ENCODE measurements at regions not wholly inside any gene's neighbourhood (a gene's known extent, or its start where the extent isn't known, plus 50 kb on each side); places are given as distances from the start of the nearest gene placed in this dataset.

DNA sequence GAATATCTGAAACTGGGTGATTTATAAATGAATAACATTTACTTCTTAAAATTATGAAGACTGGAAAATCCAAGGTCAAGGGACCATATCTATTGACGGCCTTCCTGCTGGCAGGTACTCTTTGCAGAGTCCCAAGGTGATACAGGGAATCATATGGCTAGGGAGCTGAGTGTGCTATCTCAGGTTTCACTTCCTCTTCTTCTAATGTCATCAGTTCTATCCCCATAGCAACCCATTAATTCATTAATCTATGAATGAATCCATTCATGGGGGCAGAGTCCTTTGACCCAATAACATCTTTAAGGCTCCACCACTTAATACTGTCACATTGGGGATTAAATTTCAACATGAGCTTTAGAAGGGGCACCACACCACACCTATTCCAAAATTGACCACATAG, 772.0 kb downstream of the HACE1 start:
- Histone ChIP-seq H3K9me3 (ENCODE audit: low read depth, low read length) (no peaks in the 10 kb centered on the region), H3K27me3 (ENCODE audit: insufficient read depth, low read length) (no peaks in the 10 kb centered on the region), H3K4me1 (ENCODE audit: insufficient read depth, low read length) (no peaks in the 10 kb centered on the region), H3K4me3 (ENCODE audit: low read length) (no peak overlapping the region)

DNA sequence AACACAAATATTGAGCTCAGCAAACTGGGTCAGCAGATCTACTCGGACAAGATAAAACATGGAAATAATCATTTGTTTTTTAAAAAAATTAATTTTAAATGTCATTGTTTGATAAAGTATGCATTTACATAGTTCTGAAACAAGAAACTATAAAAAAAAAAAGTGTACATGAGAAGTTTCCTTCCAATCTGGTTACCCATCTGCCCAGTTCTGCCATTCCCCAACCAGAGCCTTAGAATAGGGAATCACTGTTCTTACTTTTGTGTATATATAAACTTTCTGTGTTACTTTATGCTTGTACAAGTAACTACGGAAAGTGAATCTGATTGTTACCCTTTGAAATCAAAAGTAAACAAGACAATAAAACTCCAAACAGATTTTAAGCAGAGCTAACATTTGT, 791.4 kb downstream of the HACE1 start:
- no peaks in the 10 kb centered on the region for H3K4me1 ChIP-seq (ENCODE audit: insufficient read depth, low read length)
- H3K27me3 ChIP-seq (ENCODE audit: insufficient read depth, low read length), result no peaks in the 10 kb centered on the region
- H3K4me3 ChIP-seq (ENCODE audit: low read length), result no peak overlapping the region
- no peaks in the 10 kb centered on the region for H3K9me3 ChIP-seq (ENCODE audit: low read depth, low read length)

DNA sequence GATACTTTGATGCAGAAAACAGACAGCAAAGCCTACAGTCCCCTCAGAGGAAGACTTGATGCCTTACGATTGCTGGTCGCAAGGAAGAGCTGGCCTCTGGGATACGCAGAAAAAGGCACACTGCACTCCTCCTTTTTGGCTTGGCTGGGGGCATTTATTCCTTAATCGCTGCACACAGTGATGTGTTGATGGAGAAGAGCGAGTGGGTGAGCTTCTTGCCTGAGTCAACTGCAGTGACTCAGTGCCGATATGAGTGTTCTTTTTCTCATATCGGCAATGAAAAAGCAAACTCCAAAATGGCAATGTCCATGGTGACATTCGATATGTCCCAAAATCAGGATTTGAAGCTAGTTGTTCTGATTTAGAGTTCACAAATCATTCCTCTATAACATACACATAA, 794.8 kb downstream of the HACE1 start:
- H3K4me1 ChIP-seq (ENCODE audit: insufficient read depth, low read length), result no peaks in the 10 kb centered on the region
- H3K9me3 ChIP-seq (ENCODE audit: low read depth, low read length), result no peaks in the 10 kb centered on the region
- H3K4me3 ChIP-seq (ENCODE audit: low read length), result no peak overlapping the region
- H3K27me3 ChIP-seq (ENCODE audit: insufficient read depth, low read length), result no peaks in the 10 kb centered on the region

DNA sequence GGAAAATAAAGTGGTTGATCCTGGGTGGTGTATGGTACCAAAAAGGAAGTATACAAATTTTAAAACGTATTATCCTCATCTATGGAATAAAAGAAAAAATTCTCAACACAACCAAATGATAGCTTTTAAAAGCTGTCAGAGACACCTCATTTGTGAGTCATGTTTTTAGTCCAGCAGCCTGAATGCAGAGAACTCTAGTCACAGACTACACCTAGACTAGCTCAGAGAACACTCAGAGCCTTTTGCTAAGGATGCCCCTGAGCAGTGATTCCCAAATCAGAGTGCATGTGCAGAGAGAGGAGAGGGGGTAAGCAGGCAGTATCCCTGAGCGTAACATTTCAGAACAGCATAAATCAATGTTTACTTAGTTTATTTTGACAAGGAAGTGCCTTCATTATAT, 809.3 kb downstream of the HACE1 start:
- Histone ChIP-seq H3K4me3 (ENCODE audit: low read length) (no peak overlapping the region), H3K4me1 (ENCODE audit: insufficient read depth, low read length) (no peaks in the 10 kb centered on the region), H3K9me3 (ENCODE audit: low read depth, low read length) (no peaks in the 10 kb centered on the region), H3K27me3 (ENCODE audit: insufficient read depth, low read length) (no peaks in the 10 kb centered on the region)

DNA sequence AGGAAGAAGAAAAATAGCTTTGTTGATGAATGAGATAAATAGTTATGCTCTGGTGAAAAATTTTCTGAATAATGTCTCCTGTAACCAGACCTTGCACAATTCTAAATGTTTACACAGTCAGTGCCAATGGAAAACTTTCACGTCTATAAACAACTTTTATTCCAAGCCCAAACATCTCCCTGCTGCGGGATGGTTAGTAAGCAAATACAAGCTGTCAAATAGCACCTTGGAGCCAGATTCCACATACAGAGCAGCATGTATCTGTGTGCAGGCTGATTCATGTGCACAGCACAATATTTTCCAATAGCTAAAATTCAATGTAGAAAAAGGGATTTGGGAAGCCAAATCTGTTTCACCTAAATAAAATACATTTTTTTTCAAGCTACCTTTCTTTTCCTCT, 813.3 kb downstream of the HACE1 start:
- H3K4me3 ChIP-seq (ENCODE audit: low read length), result no peak overlapping the region

DNA sequence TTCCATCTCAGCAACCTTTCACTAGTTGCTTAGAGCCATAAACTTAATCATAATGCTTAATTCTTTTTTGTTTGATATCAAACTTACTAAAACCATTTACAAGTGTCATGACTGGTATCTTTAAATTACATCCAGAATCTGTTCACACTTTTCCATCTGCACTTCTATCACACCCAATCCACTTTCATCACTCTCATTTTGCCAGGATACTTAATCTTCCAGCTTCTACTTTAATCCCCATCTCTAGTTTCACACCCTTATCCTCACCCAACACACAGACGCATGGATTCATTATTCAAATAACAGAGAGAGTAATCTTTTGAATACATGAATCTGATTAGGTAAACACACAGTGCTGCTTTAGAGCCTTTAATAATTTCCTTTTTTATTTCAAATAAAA, 828.4 kb downstream of the HACE1 start:
- Histone ChIP-seq H3K4me1 (ENCODE audit: insufficient read depth, low read length) (no peaks in the 10 kb centered on the region), H3K27me3 (ENCODE audit: insufficient read depth, low read length) (no peaks in the 10 kb centered on the region), H3K9me3 (ENCODE audit: low read depth, low read length) (no peaks in the 10 kb centered on the region), H3K4me3 (ENCODE audit: low read length) (no peak overlapping the region)

More for the DNA sequence above, 813.3 kb downstream of the HACE1 start:
- no peaks in the 10 kb centered on the region for H3K27me3 ChIP-seq (ENCODE audit: insufficient read depth, low read length)
- no peaks in the 10 kb centered on the region for H3K9me3 ChIP-seq (ENCODE audit: low read depth, low read length)
- no peaks in the 10 kb centered on the region for H3K4me1 ChIP-seq (ENCODE audit: insufficient read depth, low read length)

DNA sequence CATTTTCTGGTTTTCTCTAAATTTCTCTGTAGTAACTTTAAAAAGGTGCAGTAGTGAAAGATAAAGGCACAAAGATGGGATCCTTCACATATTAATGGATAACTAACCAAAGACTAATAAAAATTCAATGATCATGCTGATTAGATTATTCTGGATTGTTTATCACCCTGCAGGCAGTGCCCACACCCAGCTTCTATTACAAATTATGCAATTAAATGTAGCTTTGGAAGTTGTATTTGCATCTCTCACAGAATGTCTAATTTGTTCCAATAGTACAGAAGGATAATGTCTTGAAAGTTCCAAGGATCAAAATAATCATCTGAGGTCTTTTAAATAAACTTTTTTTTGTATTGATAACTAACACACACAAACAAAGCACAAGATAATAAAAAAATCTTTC, 837.6 kb downstream of the HACE1 start:
- no peaks in the 10 kb centered on the region for H3K4me1 ChIP-seq (ENCODE audit: insufficient read depth, low read length)
- H3K9me3 ChIP-seq (ENCODE audit: low read depth, low read length), result no peaks in the 10 kb centered on the region
- no peaks in the 10 kb centered on the region for H3K27me3 ChIP-seq (ENCODE audit: insufficient read depth, low read length)
- H3K4me3 ChIP-seq (ENCODE audit: low read length), result no peak overlapping the region

DNA sequence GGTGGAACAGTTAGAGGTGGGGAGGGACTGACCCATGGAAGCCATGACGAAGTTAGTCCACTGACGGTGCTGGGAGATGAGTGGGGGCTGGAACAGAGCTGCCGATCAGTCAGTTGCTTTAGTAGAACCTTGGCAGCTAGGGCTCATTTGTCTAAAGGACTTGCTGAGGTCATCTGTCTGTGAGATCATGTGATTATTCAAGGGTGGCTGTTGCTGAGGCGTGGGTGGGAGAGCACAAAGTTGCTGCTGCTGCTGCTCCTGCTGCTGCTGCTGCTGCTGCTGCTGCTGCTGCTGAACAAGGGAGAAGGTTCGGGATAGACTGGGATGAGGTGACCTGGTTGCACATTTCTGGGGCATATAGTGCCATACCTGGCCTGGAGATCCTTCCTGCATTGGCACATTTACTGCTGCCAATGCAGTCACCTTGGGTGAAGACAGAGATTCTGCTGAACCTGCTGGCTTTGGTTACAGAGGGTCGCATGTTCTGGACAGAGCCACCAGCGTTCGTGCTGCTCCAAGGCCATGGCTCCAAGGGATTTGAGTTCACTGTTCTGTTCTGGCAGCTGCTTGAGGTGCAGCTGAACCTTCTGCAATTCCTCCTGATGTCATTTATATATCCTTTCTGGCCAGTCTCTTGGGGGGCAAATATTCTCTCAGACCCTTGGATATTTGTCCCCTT, 840.5 kb downstream of the HACE1 start:
- Histone ChIP-seq H3K27me3 (ENCODE audit: insufficient read depth, low read length) (no peaks in the 10 kb centered on the region), H3K4me1 (ENCODE audit: insufficient read depth, low read length) (no peaks in the 10 kb centered on the region), H3K9me3 (ENCODE audit: low read depth, low read length) (no peaks in the 10 kb centered on the region), H3K4me3 (ENCODE audit: low read length) (no peak overlapping the region)

DNA sequence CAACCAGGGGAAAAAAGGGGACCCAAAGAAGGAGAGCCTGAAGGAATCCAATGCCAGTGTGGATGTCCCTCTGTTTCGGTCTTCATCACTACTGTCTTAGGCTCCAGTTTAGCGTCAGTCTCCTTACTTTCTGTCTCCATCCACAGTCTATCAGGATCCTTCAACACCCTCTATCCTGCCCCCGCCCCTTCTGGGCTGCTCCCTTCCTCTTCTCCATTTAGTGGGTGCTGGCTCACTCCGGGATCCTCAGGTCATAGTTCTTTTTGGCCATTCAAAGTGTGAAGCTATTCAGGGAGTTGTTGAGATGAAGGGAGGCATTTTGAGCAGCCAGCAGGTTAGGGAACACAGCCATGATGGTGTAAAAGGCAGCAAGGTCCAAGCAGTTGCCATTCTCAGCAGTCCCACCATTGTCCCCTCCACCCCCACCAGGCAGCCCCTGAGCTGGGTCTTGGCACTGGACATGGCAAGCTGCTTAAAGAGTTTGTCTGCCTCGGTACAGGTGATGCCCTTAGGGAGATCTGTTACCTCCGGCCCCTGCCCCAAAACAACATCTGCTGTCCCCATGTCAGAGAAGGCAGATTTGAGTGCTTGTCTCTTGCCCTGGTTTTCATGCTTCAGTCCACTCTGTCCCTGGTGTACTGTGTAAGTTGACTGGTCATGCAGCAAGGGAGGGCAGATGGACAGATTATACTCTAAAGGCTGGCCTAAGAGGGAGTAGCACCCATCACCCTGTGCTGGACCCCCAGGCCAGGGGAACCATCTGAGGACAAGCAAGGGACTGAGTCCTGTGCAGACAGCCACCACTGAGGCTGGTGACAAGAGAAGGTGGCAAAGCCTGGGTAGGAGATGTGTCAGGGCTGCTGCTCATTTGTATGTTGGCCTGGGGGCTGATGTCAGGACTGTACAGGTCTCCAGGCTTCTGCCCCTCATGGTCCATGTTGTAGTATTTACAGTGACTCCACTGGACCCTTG, 842.0 kb downstream of the HACE1 start:
- Histone ChIP-seq H3K9me3 (ENCODE audit: low read depth, low read length) (no peaks in the 10 kb centered on the region), H3K4me1 (ENCODE audit: insufficient read depth, low read length) (no peaks in the 10 kb centered on the region), H3K4me3 (ENCODE audit: low read length) (no peak overlapping the region), H3K27me3 (ENCODE audit: insufficient read depth, low read length) (no peaks in the 10 kb centered on the region)

DNA sequence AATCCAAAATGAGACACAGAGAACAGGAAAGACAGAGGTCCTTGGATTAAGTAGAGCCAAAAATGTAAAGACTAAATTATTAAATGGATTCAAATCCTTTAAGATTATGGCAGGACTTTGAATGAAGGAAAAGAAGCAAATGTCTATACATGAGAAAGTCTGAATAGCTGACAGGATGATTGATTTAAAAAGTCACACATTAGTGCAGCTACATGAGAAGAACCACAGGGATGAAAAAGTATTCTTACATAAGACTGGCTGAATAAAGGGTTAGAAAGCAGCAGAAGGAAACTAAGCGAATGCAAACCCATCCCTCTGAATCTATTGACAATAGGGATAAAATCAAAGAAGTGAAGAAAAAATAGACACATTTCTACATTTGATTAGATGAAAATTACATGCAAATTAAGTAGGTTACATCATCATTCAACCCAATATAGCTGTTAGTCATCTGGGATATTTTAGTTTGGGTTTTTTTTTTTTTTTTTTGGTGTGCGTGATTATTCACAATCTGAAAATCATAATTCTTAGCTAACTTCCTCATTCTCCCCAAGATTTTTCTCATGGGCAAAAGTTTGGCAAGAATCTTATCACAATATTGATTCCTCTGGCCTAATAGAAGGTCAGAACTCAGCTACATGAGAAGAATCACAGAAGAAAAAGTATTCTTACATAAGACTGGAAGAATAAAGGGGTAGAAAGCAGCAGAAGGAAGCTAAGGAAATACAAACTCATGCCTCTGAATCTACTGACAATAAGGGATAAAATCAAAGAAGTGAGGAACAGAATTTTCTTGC, 845.4 kb downstream of the HACE1 start:
- no peaks in the 10 kb centered on the region for H3K27me3 ChIP-seq (ENCODE audit: insufficient read depth, low read length)
- H3K4me3 ChIP-seq (ENCODE audit: low read length), result no peak overlapping the region
- H3K4me1 ChIP-seq (ENCODE audit: insufficient read depth, low read length), result no peaks in the 10 kb centered on the region
- H3K9me3 ChIP-seq (ENCODE audit: low read depth, low read length), result no peaks in the 10 kb centered on the region

DNA sequence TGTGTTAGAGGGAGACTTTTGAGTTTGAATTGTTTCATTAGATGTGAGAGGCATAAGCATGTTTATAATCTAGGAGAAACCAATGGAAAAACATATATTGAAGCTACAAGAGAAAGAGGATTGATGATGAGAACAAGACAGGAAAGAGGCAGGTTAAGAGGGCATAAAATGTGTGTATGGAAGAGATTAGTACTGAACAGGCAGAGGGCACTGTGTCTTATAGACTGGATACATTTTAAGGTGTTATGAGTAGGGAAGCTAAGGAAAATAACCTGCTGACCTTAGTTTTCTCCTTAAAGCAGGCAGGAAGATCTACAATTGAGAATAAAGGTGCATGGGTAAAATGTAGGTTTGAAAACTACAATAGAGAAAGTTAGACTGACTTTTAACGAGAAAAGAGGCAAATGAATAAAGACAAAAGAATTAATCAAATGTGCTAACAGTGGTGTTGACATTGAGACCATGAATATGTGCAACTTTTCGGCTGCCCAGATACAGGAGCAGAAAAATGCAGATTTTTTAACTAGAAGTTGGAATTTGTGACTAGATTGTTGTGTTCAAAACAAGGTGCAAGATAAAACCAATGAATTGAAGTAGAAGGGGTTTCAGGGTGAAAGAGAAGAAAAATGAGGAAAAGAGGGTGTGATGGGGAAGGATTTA, 846.3 kb downstream of the HACE1 start:
- H3K27me3 ChIP-seq (ENCODE audit: insufficient read depth, low read length), result no peaks in the 10 kb centered on the region

DNA sequence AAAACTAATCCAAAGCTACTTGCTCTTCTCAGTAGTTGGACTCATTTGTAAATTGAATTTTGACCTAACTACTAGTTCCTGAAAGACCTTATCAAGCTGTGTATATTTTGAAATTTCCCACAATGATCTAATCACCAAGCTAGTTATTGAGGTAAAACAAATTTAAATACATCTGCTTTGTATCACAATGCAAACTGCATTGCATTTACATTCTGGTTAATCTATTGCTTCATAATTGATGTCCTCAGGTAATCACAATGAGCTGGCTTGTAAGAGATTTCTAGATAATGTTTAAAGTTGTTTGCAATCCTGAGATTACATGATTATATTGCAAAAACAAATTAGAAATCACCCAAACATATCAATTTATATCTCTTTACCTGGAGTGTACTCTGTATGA, 848.8 kb downstream of the HACE1 start:
- no peaks in the 10 kb centered on the region for H3K27me3 ChIP-seq (ENCODE audit: insufficient read depth, low read length)
- no peaks in the 10 kb centered on the region for H3K4me1 ChIP-seq (ENCODE audit: insufficient read depth, low read length)

More for the DNA sequence above, 846.3 kb downstream of the HACE1 start:
- H3K4me3 ChIP-seq (ENCODE audit: low read length), result no peak overlapping the region
- no peaks in the 10 kb centered on the region for H3K4me1 ChIP-seq (ENCODE audit: insufficient read depth, low read length)
- H3K9me3 ChIP-seq (ENCODE audit: low read depth, low read length), result no peaks in the 10 kb centered on the region

DNA sequence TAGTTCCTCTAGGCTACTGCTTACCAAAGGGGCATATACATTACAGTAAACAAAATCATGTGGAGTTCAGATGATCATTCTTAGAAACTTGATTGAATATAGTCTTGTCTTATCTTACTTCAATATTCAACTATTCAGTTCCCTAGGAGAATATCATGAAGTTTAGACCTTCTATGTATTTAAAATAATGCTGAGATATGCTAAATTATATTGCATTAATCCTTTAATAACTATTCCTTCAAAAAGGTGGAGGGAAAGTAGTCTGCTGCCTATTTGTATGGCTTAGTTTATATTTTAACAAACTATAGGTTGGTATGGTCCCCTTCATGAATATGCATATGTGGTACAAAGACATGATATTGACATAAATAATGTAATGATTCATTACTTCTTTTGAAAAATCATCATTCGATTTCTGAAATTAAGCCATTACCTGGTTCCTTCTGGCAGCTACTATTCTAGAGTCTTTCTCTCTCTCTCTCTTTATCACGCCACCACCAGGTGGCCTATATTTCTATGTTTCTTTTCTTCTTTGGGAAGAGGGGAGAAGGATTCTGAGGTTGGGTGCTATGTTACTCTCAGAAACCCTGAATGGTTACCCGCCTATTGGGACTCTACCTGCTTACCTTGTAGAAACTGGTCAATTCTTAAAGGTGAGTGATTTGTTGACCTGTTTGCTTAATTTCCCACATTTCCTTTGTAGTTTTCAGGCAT, 855.8 kb downstream of the HACE1 start:
- no peaks in the 10 kb centered on the region for H3K4me1 ChIP-seq (ENCODE audit: insufficient read depth, low read length)
- H3K27me3 ChIP-seq (ENCODE audit: insufficient read depth, low read length), result no peaks in the 10 kb centered on the region
- H3K4me3 ChIP-seq (ENCODE audit: low read length), result no peak overlapping the region
- H3K9me3 ChIP-seq (ENCODE audit: low read depth, low read length), result no peaks in the 10 kb centered on the region

More for the DNA sequence above, 848.8 kb downstream of the HACE1 start:
- no peak overlapping the region for H3K4me3 ChIP-seq (ENCODE audit: low read length)
- no peaks in the 10 kb centered on the region for H3K9me3 ChIP-seq (ENCODE audit: low read depth, low read length)

DNA sequence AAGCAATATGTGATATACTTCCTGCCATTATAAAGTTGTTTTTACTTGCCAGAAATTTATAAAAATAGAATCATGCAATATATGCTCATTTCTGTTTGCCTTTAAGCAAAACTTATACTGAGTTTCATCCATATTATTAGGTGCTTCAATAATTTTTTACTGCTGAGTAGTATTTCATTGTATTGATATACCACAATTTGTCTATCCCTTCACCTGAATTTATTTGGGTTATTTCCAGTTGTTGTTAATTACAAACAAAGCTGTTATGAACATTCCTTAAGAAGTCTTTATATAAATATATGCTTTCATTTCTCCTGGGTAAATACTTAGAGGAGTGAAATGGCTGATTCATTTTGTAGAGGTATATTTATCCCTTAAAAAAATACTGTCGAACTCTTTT, 864.1 kb downstream of the HACE1 start:
- no peaks in the 10 kb centered on the region for H3K4me1 ChIP-seq (ENCODE audit: insufficient read depth, low read length)
- no peaks in the 10 kb centered on the region for H3K27me3 ChIP-seq (ENCODE audit: insufficient read depth, low read length)
- H3K9me3 ChIP-seq (ENCODE audit: low read depth, low read length), result no peaks in the 10 kb centered on the region
- H3K4me3 ChIP-seq (ENCODE audit: low read length), result no peak overlapping the region

All from mononuclear cell (primary cell).